Urothelium cell line (cell line): ENCODE measurements at regions not wholly inside any gene's neighbourhood (a gene's known extent, or its start where the extent isn't known, plus 50 kb on each side); places are given as distances from the start of the nearest gene placed in this dataset.
A peak's percentile ranks its signal among the peaks of the same experiment; 100 is the strongest.
"Not testable (repeated sequence)": the region's sequence is repeated elsewhere in the genome, so short reads cannot be mapped to it uniquely, and the experiment has no call there.

Experiments
- DNase-seq: peaks from one replicate; pipeline ENCODE4 v3.0.0; 2011; ENCODE audit warnings: low spot score, mixed read lengths
- FAIRE-seq: peaks from 2 replicates; lab custom pipeline; 2011; peaks lifted over from hg19 to GRCh38; lab: Jason Lieb, UNC

DNA sequence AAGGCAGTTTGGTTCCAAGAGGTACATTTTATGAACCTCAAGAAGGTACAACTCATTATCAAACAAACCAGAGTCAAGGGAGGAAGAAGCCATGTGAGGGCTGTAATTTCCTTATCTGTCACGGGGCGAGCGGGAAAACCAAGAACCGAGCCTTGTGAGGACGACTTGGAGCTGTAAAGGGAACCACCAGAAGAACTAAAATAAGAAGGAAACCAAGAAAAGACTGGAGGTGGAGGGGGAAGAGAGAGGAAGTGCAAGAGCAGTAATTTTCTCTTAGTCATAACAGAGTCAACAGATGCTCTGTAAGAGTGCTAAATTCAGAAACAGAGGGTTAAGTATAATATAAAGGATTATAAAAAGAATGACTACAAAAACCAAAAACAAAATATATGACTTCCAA, 127.1 kb downstream of the DIRAS2 start:
- FAIRE-seq = no peak
- DNase-seq = no peak

GRCh38 chr9:90517103-90517502, 125.5 kb downstream of the DIRAS2 start:
- FAIRE-seq (no peak), DNase-seq (no peak)

DNA sequence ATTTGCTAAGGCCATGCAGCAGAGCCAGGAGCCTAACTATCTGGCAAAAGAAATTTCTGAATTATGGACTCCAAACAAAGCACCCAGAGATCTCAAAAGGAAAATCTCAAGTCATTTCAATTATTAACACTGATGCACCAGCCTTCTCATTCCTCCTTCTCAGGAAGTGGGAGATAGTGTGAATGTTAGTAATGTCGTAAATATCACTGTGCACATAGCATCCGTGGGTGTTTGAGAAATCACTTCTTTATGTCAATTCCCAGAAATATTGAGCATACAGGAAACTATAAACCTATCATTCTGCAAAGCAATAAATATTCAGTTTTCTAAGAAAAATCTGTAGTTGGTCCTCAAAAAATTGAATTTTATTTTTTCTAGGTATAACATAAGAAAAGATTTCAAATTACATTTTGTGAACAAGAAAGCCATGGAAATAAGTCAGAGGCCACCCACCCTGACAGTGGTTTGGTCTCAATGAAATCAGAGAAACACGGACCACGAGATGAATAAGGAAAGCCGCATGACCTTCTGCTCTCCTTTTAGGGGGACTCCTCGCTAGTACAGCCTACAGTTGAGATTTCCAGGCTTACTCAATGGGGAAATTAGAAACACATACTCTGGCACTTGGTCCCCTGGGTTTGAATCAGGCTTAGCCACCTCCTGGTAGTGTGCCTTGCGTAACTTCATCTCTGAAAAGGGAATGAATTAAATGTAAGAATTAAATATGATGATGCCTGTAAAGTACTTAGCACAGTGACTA, 120.6 kb downstream of the DIRAS2 start:
- FAIRE-seq (no peak), DNase-seq (no peak)

GRCh38 chr9:90523958-90524357, 118.7 kb downstream of the DIRAS2 start:
- FAIRE-seq (no peak), DNase-seq (no peak)

DNA sequence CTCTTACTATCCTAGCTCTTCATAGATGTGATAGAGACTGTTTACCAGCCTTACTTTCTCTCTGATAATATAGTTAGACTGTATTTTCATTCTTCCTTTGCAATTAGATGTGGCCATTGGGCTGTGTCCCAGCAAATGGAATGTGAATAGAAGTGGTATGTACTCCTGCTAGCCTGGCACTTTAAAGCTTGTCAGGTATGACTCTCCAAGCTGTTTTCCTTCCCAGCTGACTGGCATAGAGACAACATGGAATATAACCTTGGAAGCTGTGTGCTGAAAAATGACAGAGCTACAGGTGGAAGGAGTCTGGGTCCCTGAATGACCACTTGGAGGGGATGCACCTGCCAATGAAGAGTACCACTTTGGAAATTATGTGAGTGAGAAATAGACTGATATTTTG, 116.2 kb downstream of the DIRAS2 start:
- FAIRE-seq = no peak
- DNase-seq = no peak

DNA sequence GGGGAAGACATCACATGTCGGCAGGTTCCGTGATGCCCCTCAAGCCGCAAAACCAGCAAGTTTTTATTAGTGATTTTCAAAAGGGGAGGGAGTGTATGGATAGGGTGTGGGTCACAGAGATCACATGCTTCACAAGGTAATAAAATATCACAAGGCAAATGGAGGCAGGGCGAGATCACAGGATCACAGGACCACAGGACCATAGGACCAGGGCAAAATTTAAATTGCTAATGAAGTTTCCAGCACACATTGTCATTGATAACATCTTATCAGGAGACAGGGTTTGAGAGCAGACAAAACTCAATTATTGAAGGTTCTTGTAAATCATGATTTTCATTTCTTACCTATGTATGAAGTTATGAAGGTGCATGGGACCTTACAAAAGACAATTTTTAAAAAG, 106.5 kb downstream of the DIRAS2 start:
- FAIRE-seq, DNase-seq: not testable (repeated sequence)

- DNase-seq = no peak
- FAIRE-seq = no peak
Measured at GRCh38 chr9:90538566-90538965, 104.1 kb downstream of the DIRAS2 start.

DNA sequence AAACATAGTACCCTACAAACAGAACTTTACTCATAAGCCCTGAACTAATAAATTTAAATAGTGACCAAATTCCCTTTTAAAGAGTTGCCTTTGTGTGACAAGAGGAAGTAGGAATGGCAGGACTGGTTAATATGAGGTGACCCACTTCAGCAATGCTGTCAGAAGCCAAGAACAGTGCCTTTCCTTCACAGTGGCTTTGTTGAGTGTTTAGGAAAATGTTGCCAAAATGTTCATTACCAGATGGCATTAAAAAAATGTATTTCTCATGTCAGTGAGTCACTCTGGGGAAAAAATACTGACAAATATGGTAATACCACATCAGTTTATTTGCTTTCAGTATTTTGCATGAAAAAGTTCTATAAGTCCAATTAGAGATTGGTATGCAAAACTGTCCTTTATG, 103.3 kb downstream of the DIRAS2 start:
- DNase-seq (no peak), FAIRE-seq (no peak)

GRCh38 chr9:90540734-90541133, 101.9 kb downstream of the DIRAS2 start:
- DNase-seq = no peak
- FAIRE-seq = no peak

DNA sequence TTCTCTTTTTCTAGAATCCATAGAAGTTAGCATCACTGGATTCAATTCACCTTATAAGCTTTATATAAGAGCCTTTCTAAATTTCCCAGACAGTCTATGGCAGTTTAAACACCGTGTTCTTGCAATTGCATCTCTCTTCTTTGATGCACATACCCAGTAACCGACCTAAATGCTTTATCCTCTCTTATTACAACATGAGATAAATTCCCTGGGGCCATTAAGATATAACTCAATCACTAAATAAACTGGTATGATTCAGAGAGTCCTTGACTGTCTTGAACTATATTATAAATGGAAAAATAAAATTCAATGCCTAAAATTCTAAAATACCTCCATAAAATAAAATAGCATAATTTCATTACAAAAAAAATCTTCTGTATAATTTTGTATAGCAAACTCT, 98.1 kb downstream of the DIRAS2 start:
- DNase-seq (no peak), FAIRE-seq (no peak)

- FAIRE-seq (no peak), DNase-seq (peak; percentile 84)
Measured at GRCh38 chr9:90546200-90546599, 96.4 kb downstream of the DIRAS2 start.

GRCh38 chr9:90547896-90548295, 94.7 kb downstream of the DIRAS2 start:
- DNase-seq (no peak), FAIRE-seq (no peak)

DNA sequence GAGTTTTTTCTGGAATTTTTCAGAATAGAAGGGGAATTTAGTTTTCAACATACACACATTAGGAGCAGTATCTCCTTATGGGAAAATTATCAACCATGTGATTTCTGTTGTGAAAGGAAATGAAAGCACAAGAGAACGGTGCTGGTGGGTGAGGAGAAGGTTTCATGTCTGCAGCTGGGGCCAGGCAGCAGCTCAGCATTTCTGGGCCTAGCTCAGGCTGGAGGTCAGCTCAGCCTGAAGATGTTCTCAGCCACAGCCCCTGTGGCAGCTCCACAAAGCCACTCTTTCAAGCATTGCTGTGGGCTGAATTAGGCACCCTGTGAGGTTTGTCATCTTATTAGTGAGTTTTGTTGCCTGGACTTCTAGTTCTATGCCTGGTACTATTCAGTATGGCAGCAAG, 90.3 kb downstream of the DIRAS2 start:
- FAIRE-seq = no peak
- no peak for DNase-seq

DNA sequence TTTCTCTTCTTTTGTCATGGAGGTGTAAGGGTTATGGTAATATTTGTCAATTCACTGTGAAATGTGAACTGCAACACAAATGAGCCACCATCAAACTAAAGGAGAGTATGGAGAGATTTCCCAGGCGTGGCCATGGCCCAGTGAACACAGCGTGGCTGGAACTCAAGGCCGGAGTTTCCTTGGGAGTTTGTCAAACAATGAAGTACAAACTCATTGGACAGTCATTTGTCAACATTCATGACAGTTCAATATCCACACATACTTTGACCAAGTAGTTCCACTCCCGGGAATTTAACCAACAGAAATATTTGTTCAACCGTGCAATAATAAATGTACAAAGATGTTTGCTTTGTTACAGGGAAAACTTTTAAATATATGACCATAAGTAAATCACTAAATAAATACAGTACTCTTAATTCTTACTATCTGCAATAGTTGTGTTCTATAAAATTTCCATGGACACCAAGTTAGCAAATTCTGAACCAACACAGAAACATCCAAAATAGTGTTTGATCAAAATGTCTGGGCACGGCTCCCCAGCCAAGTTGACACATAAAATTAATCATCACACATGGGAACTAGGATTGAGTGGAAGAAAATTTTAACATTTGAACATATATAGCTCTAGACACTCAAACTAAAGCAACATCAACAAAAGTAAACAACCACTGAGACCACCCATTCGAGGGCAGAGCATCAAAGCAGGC, 87.1 kb downstream of the DIRAS2 start:
- DNase-seq (no peak), FAIRE-seq (no peak)

GRCh38 chr9:90556897-90557675, 85.5 kb downstream of the DIRAS2 start:
- no peak for DNase-seq
- FAIRE-seq = no peak

GRCh38 chr9:90559075-90560073, 83.2 kb downstream of the DIRAS2 start:
- FAIRE-seq (no peak), DNase-seq (no peak)
